GM12878 (cell line): ENCODE measurements at regions not wholly inside any gene's neighbourhood (a gene's known extent, or its start where the extent isn't known, plus 50 kb on each side); places are given as distances from the start of the nearest gene placed in this dataset.

Source experiments
- BHLHE40 ChIP-seq, 2 experiments: fragments of 450-650 bp in 1 of 2; IDR thresholded peaks; 2 replicates each; pipeline ENCODE4 v1.6.1; 2011 to 2017; ENCODE audit warnings: low read depth in 2 of 2, borderline replicate concordance in 1 of 2, improper control_type of control experiment in 1 of 2, low read length in 1 of 2, mild to moderate bottlenecking in 1 of 2
- ETV6 ChIP-seq, 2 experiments: fragments of 450-650 bp in 1 of 2; IDR thresholded peaks in 1 of 2; conservative IDR thresholded peaks in 1 of 2; 2 replicates each; pipeline ENCODE4 v1.6.1; 2014; ENCODE audit warnings: antibody characterized with exemption in 1 of 2, borderline replicate concordance in 1 of 2, low read depth in 1 of 2, mild to moderate bottlenecking in 1 of 2, moderate library complexity in 1 of 2
- EZH2 ChIP-seq: IDR thresholded peaks from 2 replicates; pipeline ENCODE4 v1.6.1; 2012; ENCODE audit warnings: low read depth, mild to moderate bottlenecking, control low read depth, inconsistent platforms, low read length, borderline replicate concordance; ENCODE audit not compliant: control insufficient read depth
- FOXK2 ChIP-seq: fragments of 450-650 bp; IDR thresholded peaks from 2 replicates; pipeline ENCODE4 v1.6.1; 2017; ENCODE audit warnings: mild to moderate bottlenecking, moderate library complexity
- MYB ChIP-seq: fragments of 150-350 bp; IDR thresholded peaks from 2 replicates; pipeline ENCODE4 v1.6.1; 2014; ENCODE audit warnings: mild to moderate bottlenecking, low read depth, low read length, borderline replicate concordance
- MYC ChIP-seq: IDR thresholded peaks from 2 replicates; pipeline ENCODE4 v1.6.1; 2011; ENCODE audit warnings: mild to moderate bottlenecking, low read length, moderate library complexity, inconsistent platforms; ENCODE audit not compliant: insufficient read depth, insufficient replicate concordance, insufficient read length, severe bottlenecking
- POLR2A ChIP-seq: IDR thresholded peaks from 2 replicates; pipeline ENCODE4 v1.6.1; 2011; ENCODE audit warnings: low read depth, mild to moderate bottlenecking, low read length
- POLR2AphosphoS5 ChIP-seq: IDR thresholded peaks from 2 replicates; pipeline ENCODE4 v1.6.1; 2011; ENCODE audit warnings: mild to moderate bottlenecking, low read length, inconsistent platforms
- SIN3A ChIP-seq: IDR thresholded peaks from 2 replicates; pipeline ENCODE4 v1.6.1; 2012; ENCODE audit warnings: low read depth, low read length, improper control_type of control experiment
- YY1 ChIP-seq: IDR thresholded peaks from 2 replicates; pipeline ENCODE4 v1.6.1; 2011; ENCODE audit warnings: low read depth, mild to moderate bottlenecking, low read length
- ZNF384 ChIP-seq: IDR thresholded peaks from 2 replicates; pipeline ENCODE4 v1.6.1; 2012; ENCODE audit warnings: low read depth, mild to moderate bottlenecking, low read length, improper control_type of control experiment, borderline replicate concordance
- TF ChIP-seq, protein P1 (sequence below), 3 experiments: IDR thresholded peaks in 2 of 3; conservative IDR thresholded peaks in 1 of 3; 2 replicates each; pipeline ENCODE4 v1.5.1; 2011; ENCODE audit warnings: low read depth in 3 of 3, low read length in 3 of 3, mild to moderate bottlenecking in 3 of 3, control low read depth in 2 of 3, moderate library complexity in 2 of 3, inconsistent platforms in 1 of 3, mixed read lengths in 1 of 3; ENCODE audit not compliant: control insufficient read depth in 2 of 3, insufficient read depth in 1 of 3; ENCODE audit errors: extremely low read depth in 1 of 3
- TF ChIP-seq, protein P2 (sequence below): IDR thresholded peaks from 2 replicates; pipeline ENCODE4 v1.6.1; 2012; ENCODE audit warnings: low read depth, low read length, improper control_type of control experiment
- TF ChIP-seq, protein P3 (sequence below): IDR thresholded peaks from 2 replicates; pipeline ENCODE4 v1.6.1; 2011; ENCODE audit warnings: mild to moderate bottlenecking, low read depth, low read length, moderate library complexity; ENCODE audit not compliant: insufficient replicate concordance

DNA sequence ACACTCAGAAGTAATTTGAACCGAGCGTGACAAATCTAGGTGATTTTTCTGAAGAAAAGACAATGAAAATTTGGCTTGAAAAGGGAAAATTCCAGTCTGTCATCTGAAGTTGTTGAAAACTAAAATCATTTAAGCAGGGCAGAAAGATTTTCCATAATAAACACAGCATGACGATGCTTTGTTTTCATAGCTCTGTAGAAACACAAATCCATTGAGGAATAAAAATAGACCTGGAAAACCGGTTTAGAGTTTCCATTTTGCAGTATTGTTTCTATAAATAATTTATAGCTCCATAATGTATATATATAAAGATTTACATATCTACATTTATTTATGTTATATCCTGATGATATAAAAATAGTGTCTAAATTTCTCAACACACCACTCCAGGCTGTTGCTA, 1918.5 kb upstream of the FLRT2 start:
- TF ChIP-seq EZH2 = no peak
- TF ChIP-seq MYC = no peak
- TF ChIP-seq ETV6 (conservative IDR thresholded peaks at IDR 0.05 in 1 of 2, IDR thresholded peaks at IDR 0.05 in 1 of 2; ENCODE audit: borderline replicate concordance in 1 of 2, low read depth in 1 of 2) = no peak
- TF ChIP-seq, protein P1, sequence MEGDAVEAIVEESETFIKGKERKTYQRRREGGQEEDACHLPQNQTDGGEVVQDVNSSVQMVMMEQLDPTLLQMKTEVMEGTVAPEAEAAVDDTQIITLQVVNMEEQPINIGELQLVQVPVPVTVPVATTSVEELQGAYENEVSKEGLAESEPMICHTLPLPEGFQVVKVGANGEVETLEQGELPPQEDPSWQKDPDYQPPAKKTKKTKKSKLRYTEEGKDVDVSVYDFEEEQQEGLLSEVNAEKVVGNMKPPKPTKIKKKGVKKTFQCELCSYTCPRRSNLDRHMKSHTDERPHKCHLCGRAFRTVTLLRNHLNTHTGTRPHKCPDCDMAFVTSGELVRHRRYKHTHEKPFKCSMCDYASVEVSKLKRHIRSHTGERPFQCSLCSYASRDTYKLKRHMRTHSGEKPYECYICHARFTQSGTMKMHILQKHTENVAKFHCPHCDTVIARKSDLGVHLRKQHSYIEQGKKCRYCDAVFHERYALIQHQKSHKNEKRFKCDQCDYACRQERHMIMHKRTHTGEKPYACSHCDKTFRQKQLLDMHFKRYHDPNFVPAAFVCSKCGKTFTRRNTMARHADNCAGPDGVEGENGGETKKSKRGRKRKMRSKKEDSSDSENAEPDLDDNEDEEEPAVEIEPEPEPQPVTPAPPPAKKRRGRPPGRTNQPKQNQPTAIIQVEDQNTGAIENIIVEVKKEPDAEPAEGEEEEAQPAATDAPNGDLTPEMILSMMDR (IDR thresholded peaks at IDR 0.05 in 2 of 3, conservative IDR thresholded peaks at IDR 0.05 in 1 of 3; ENCODE audit: control insufficient read depth in 2 of 3, extremely low read depth in 1 of 3, insufficient read depth in 1 of 3, low read depth in 3 of 3, low read length in 3 of 3) = no peak
- TF ChIP-seq, protein P2, sequence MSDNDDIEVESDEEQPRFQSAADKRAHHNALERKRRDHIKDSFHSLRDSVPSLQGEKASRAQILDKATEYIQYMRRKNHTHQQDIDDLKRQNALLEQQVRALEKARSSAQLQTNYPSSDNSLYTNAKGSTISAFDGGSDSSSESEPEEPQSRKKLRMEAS = no peak
- TF ChIP-seq ZNF384 = no peak
- TF ChIP-seq YY1 = no peak
- TF ChIP-seq POLR2A = no peak
- TF ChIP-seq MYB = no peak
- TF ChIP-seq FOXK2 = no peak
- TF ChIP-seq, protein P3, sequence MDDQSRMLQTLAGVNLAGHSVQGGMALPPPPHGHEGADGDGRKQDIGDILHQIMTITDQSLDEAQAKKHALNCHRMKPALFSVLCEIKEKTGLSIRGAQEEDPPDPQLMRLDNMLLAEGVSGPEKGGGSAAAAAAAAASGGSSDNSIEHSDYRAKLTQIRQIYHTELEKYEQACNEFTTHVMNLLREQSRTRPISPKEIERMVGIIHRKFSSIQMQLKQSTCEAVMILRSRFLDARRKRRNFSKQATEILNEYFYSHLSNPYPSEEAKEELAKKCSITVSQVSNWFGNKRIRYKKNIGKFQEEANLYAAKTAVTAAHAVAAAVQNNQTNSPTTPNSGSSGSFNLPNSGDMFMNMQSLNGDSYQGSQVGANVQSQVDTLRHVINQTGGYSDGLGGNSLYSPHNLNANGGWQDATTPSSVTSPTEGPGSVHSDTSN = no peak
- no peak for TF ChIP-seq POLR2AphosphoS5
- TF ChIP-seq SIN3A = no peak
- TF ChIP-seq BHLHE40 (IDR thresholded peaks at IDR 0.05; ENCODE audit: borderline replicate concordance in 1 of 2, low read depth in 2 of 2, low read length in 1 of 2) = no peak
